OCI-LY1 (cell line): ENCODE measurements at regions not wholly inside any gene's neighbourhood (a gene's known extent, or its start where the extent isn't known, plus 50 kb on each side); places are given as distances from the start of the nearest gene placed in this dataset.

Experiments used
- CTCF ChIP-seq: fragments of 200-600 bp; sonication (generic), shearing (Covaris generic); IDR thresholded peaks from 2 replicates; pipeline ENCODE4 v1.5.1; 2017; ENCODE audit warnings: mild to moderate bottlenecking, antibody characterized with exemption, low read length, moderate library complexity, mixed read lengths
- EZH2 ChIP-seq: fragments of 200-600 bp; sonication (generic), shearing (Covaris generic); IDR thresholded peaks from 2 replicates; pipeline ENCODE4 v1.8.0; 2017; ENCODE audit warnings: borderline replicate concordance, mixed run types, mild to moderate bottlenecking, antibody characterized with exemption, low read length, moderate library complexity, mixed read lengths

GRCh38 chr10:36263871-36264270, 621.8 kb upstream of the FZD8 start:
- TF ChIP-seq CTCF (no peak), EZH2 (no peak)
